ENCODE measurements at regions not wholly inside any gene's neighbourhood (a gene's known extent, or its start where the extent isn't known, plus 50 kb on each side); places are given as distances from the start of the nearest gene placed in this dataset.

- TF ChIP-seq ZEB2 (tag by site-specific recombination; IDR thresholded peaks at IDR 0.05): no peak
- TF ChIP-seq CTCF (tag by site-specific recombination; IDR thresholded peaks at IDR 0.05): no peak
- no peak for TF ChIP-seq ZBTB11 (tag by site-specific recombination; conservative IDR thresholded peaks at IDR 0.05; ENCODE audit: low read depth)
- no peak for TF ChIP-seq TCF7L2 (IDR thresholded peaks at IDR 0.05; ENCODE audit: borderline replicate concordance, low read depth, low read length)
- no peak for TF ChIP-seq ZNF701 (tag by site-specific recombination; IDR thresholded peaks at IDR 0.05)
- no peak for TF ChIP-seq ZNF274 (IDR thresholded peaks at IDR 0.05; ENCODE audit: low read length)
- TF ChIP-seq ZNF274 (tag by site-specific recombination; IDR thresholded peaks at IDR 0.05; ENCODE audit: borderline replicate concordance): no peak
- no peak for TF ChIP-seq TSHZ1 (tag by site-specific recombination; IDR thresholded peaks at IDR 0.05; ENCODE audit: borderline replicate concordance)
- TF ChIP-seq ZNF555 (tag by site-specific recombination; conservative IDR thresholded peaks at IDR 0.05): no peak
- TF ChIP-seq REST (tag by site-specific recombination; IDR thresholded peaks at IDR 0.05): no peak
Measured at GRCh38 chr2:145423809-145424208, 903.9 kb upstream of the ZEB2 start.

Measured in HEK293 (cell line).